ENCODE measurements at regions not wholly inside any gene's neighbourhood (a gene's known extent, or its start where the extent isn't known, plus 50 kb on each side); places are given as distances from the start of the nearest gene placed in this dataset.

DNA sequence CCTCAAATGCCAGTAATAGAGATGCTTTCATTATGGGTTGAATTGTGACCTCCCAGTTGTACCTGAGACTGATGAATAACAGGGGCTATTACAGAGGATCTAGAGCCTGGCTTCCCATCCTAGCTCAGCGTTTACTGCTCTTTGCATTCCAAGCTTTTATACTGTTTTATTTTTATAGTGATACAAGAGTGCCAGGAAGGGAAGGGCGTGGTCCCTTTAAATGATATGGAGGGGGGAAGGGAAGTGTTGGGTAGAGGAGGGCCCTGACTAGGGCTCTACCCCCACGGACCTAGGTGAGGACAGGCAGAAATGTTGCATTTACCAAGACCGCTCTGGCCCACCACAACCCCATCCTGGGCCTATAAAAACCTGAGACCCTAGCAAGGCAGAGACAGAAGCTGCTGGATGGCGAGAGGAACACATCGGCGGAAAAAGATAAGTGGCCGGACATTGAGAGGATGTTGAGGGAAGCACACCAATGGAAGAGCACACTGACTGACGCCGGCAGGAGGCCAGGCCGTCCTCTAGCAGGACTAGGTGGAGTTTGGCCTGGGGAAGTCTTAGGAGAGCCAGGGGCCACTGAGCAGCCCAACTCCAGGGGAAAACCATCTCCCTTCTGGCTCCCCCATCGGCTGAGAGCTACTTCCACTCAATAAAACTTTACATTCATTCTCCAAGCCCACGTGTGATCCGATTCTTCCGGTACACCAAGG lies 1025.9 kb downstream of the TTLL7 start:
- TF ChIP-seq, protein P1, sequence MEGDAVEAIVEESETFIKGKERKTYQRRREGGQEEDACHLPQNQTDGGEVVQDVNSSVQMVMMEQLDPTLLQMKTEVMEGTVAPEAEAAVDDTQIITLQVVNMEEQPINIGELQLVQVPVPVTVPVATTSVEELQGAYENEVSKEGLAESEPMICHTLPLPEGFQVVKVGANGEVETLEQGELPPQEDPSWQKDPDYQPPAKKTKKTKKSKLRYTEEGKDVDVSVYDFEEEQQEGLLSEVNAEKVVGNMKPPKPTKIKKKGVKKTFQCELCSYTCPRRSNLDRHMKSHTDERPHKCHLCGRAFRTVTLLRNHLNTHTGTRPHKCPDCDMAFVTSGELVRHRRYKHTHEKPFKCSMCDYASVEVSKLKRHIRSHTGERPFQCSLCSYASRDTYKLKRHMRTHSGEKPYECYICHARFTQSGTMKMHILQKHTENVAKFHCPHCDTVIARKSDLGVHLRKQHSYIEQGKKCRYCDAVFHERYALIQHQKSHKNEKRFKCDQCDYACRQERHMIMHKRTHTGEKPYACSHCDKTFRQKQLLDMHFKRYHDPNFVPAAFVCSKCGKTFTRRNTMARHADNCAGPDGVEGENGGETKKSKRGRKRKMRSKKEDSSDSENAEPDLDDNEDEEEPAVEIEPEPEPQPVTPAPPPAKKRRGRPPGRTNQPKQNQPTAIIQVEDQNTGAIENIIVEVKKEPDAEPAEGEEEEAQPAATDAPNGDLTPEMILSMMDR (conservative IDR thresholded peaks at IDR 0.05), result no peak
- TF ChIP-seq ZFX (IDR thresholded peaks at IDR 0.05), result no peak
- H3K27ac ChIP-seq, result no peak overlapping the region

DNA sequence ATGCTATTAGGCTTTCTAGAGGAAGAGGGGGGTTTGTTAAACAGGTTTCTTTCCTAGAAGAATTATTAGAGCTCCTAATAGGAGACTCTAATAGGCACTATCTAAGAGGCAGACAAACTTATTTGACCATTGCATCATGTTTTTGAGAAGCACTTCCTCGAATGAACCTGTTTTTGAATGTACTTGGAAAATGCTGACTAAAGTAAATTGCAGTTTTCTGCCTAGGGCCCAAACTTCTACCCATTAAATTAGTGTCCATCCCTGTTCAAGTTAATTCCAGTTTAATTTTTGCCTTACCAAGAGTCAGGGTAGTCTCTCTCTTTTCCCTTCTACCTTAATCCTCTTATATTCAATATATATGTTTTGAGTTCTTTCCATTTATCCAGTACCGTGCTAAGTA lies 1029.6 kb downstream of the TTLL7 start:
- TF ChIP-seq, protein P1 (conservative IDR thresholded peaks at IDR 0.05), result no peak
- TF ChIP-seq ZFX (IDR thresholded peaks at IDR 0.05), result no peak
- no peak overlapping the region for H3K27ac ChIP-seq

DNA sequence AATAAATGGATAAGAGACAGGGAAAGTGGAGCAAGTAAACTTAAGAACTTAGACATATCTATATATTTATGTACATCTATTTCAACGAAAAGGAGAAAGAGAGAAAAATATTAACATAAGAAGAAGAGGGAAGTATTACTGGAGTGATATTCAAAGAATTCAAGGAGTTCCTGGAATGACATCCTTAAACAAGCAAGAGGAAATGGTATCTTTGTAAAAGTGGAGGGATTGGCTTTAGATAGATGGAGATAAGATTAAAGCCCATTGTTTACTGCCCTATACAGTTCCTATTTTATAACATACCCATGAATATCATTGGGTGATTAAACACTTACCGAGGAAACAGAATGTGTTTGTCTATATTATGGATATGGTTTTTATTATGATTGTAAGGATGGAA lies 1036.3 kb downstream of the TTLL7 start:
- H3K27ac ChIP-seq, result no peak overlapping the region
- TF ChIP-seq, protein P1 (conservative IDR thresholded peaks at IDR 0.05), result no peak
- TF ChIP-seq ZFX (IDR thresholded peaks at IDR 0.05), result no peak

DNA sequence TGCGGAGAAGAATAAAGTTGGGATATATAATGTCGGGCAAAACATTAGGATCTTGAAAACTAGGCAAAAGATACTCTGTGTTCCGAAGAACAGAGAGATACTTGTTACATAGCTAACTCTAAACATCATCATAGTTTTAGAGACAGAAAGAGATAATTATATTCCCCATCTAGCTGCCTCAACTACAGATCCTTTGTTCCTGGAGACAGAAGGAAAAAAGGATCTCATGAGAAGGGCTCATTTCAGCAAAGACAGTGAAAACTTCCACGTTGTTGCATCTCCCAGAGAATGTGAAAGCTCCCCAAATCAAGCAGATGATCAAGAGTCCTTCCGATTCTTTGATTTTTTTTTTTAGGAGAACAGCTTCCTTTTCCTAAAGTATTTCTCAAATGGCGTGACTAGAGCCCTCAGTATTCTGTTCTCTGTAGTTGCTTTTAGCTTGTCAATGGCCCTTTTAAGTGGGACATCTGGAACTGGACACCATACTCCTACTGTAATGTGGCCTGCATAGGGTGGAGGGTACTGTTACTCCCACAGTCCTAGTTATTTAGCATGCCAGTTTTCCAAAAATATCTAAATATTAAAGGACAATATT lies 1048.2 kb downstream of the TTLL7 start:
- TF ChIP-seq ZFX (IDR thresholded peaks at IDR 0.05), result no peak
- TF ChIP-seq, protein P1 (conservative IDR thresholded peaks at IDR 0.05), result no peak
- H3K27ac ChIP-seq, result no peak overlapping the region

DNA sequence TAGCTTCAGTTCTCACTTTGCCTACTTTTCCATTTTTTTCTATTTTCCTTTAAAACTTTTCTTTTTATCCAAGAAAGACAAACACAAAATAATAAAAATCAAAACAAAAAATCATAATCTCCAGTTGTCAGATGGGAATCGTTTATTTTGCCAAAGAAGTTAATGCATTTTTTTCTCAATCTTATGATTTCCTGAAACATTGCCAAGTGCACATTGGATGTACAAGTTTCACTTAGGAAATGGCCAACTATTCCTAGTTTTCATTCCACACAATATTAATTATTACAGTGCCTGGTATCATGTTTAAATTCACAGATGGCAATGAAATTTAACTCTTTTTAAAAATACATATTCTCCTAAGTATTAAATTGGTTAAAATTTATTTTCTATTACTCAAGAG lies 1050.5 kb downstream of the TTLL7 start:
- H3K27ac ChIP-seq, result no peak overlapping the region
- no peak for TF ChIP-seq ZFX (IDR thresholded peaks at IDR 0.05)
- TF ChIP-seq, protein P1 (conservative IDR thresholded peaks at IDR 0.05), result no peak

DNA sequence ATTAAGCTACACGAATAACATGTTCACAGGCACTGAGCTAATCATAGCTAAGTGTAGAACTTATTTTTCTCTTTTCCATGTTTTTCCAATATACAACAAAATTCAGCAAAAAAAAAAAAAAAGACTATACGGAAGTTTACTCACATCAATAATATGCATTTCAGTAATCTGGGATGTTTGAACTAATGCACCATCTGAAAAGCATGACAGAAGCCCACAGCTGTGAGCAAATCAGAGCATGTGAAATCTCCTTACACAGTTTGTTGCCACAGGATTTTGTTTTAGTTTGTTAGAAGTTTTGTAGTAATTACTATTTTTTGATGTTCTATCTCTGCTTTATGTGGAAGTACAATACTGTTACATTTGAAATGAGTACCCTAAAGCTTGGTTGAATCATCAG lies 1051.7 kb downstream of the TTLL7 start:
- H3K27ac ChIP-seq, result no peak overlapping the region
- TF ChIP-seq, protein P1 (conservative IDR thresholded peaks at IDR 0.05), result no peak
- no peak for TF ChIP-seq ZFX (IDR thresholded peaks at IDR 0.05)

DNA sequence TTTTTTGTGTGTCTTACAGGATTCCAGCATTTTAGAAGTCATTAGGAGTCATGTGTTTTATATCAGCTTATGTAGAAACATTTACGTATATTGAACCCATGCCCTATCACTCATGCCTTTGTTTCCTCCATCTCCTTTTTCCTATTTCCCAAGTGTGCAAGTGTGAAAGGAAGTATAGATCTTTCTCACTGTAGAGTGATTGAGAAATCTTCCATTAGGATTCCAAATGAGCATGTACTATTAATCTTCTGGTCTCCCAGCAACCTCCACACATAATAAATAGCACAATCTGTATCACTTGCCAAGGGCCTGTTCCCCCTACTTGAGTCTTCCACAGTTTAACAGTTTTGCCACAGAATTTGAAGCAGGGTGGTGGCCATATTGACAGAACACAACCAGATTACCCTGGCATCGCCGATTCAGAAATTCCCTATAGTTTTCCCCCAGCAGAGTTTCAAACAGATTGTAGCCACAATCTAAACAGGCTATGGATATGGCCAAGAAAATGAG lies 1052.8 kb downstream of the TTLL7 start:
- H3K27ac ChIP-seq, result no peak overlapping the region
- no peak for TF ChIP-seq ZFX (IDR thresholded peaks at IDR 0.05)
- TF ChIP-seq, protein P1 (conservative IDR thresholded peaks at IDR 0.05), result no peak

Data from C4-2B (cell line).